ENCODE measurements at regions not wholly inside any gene's neighbourhood (a gene's known extent, or its start where the extent isn't known, plus 50 kb on each side); places are given as distances from the start of the nearest gene placed in this dataset. TPM values are rescaled to one million over a fixed set of nuclear protein-coding genes. Genes with fewer than 3 reads are reported as not detected.
"Not testable (repeated sequence)": the region's sequence is repeated elsewhere in the genome, so short reads cannot be mapped to it uniquely, and the experiment has no call there.

GRCh38 chr17:77083531-77083930 lies 57.2 kb upstream of the SEC14L1 start:
- peak in 2 of 3 donors; percentile 78 to 95 for DNase-seq (ENCODE audit: low read depth in 2 of 3, low spot score in 2 of 3)

GRCh38 chr17:77085926-77086432 lies 54.8 kb upstream of the SEC14L1 start:
- peak in 2 of 3 donors; percentile 89 to 96 for DNase-seq (ENCODE audit: low read depth in 2 of 3, low spot score in 2 of 3)

GRCh38 chr17:77086433-77087010 lies 54.2 kb upstream of the SEC14L1 start:
- DNase-seq (ENCODE audit: low read depth in 2 of 3, low spot score in 2 of 3) = peak in 2 of 3 donors; percentile 50 to 57

GRCh38 chr17:77087650-77088454 lies 52.9 kb upstream of the SEC14L1 start:
- DNase-seq (ENCODE audit: low read depth in 2 of 3, low spot score in 2 of 3) = no peak

- peak; percentile 69 to 96 (median 93) for DNase-seq (ENCODE audit: low read depth in 2 of 3, low spot score in 2 of 3)
Measured at GRCh38 chr17:77088455-77089123, 52.2 kb upstream of the SEC14L1 start.

- DNase-seq (ENCODE audit: low read depth in 2 of 3, low spot score in 2 of 3) = no peak
Measured at GRCh38 chr17:77089124-77089490, 51.7 kb upstream of the SEC14L1 start.

GRCh38 chr17:77089949-77090348 lies 50.8 kb upstream of the SEC14L1 start:
- DNase-seq (ENCODE audit: low read depth in 2 of 3, low spot score in 2 of 3) = not testable (repeated sequence)

GRCh38 chr17:77090476-77090875 lies 50.3 kb upstream of the SEC14L1 start:
- DNase-seq (ENCODE audit: low read depth in 2 of 3, low spot score in 2 of 3) = no peak

Small RNA genes in the stretch of these regions (small RNA-seq; reads per million reads assigned to genes)
- gene RF00017 (not detected), gene SCARNA16 (not detected)
